ES-I3 (cell line): ENCODE measurements at regions not wholly inside any gene's neighbourhood (a gene's known extent, or its start where the extent isn't known, plus 50 kb on each side); places are given as distances from the start of the nearest gene placed in this dataset.

Source experiments
- H3K36me3 ChIP-seq: 2 replicates; pipeline ENCODE4 v1.6.1; 2013; ENCODE audit warnings: mild to moderate bottlenecking, low read length, control low read depth, moderate library complexity; ENCODE audit not compliant: insufficient read depth
- H3K4me1 ChIP-seq: 2 replicates; pipeline ENCODE4 v1.6.1; 2013; ENCODE audit warnings: mild to moderate bottlenecking, control low read depth, low read length; ENCODE audit not compliant: insufficient read depth
- H3K9ac ChIP-seq: 2 replicates; pipeline ENCODE4 v1.6.1; 2013; ENCODE audit warnings: low read depth, mild to moderate bottlenecking, low read length, moderate library complexity
- H3K9me3 ChIP-seq: 2 replicates; pipeline ENCODE4 v1.6.1; 2013; ENCODE audit warnings: mild to moderate bottlenecking, low read length, moderate library complexity; ENCODE audit not compliant: control insufficient read depth, insufficient read depth

DNA sequence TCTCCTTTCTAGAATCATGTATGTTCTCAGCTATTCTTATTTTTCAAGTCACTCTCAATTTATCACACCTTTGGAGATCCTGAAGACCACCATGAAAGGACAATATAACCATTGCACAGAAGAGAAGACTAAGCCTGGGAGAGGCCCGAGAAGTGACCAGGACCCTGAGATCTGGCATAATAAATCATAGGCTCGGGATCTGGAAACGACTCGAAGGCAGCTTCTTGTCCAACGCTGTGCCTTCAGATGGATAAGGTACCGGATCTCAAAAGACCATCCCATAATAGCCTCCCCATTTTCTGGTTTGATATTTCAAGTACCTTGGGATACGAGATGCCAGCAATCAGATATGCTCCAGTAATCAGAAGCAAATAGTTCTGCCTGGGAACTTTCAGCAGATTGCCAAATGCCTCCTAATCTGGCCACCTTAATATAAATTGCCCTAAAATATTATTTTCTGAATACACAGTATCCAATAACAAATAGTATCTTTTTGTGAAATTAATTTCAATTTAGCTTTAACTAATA, 179.2 kb upstream of the ZMIZ1 start:
- Histone ChIP-seq H3K36me3 (no peaks in the 10 kb centered on the region), H3K4me1 (no peaks in the 10 kb centered on the region), H3K9ac (no peak overlapping the region), H3K9me3 (no peaks in the 10 kb centered on the region)

DNA sequence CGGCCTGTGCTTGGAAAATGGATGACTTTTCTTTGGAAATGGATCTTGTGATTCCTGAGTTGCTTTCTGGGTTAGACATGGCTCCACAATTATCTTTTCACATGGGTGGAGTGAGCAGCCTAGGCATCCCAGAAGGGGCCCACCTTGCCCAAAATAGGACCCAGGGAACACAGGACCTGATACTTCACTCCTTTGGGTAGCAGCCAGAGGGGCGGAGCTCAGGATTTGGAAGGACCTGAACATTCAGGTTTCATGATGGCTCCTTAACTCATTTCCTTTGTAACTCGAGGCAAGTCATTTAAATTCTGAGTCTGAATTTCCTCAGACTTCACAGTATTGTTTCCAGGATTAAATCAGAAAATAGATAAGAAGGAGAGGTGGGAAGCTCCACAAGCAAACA, 178.3 kb upstream of the ZMIZ1 start:
- H3K9me3 ChIP-seq, result no peaks in the 10 kb centered on the region
- H3K9ac ChIP-seq, result no peak overlapping the region
- no peaks in the 10 kb centered on the region; the same call in 1 of the 2 replicates for H3K4me1 ChIP-seq
- no peaks in the 10 kb centered on the region for H3K36me3 ChIP-seq

DNA sequence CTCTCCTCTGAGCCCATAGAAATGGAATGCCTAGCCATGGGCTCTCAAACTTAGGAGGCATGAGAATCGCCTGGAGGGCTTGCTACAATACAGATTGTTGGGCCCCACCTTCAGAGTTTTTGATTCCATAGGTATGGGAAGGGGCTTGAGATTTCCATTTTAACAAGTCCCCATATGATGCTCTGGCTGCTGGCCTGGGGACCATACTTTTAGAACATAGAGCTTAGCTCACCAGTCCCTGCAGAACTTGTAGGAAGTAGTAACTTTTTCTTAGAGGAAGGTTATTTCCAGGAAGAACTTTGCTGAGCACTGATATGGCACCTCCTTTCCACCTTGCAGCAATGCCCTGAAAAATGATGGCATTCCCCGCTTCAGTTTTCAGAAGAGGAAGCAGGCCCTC, 177.0 kb upstream of the ZMIZ1 start:
- Histone ChIP-seq H3K9ac (no peak overlapping the region), H3K9me3 (no peaks in the 10 kb centered on the region), H3K4me1 (peaks cover 4% of the 10 kb centered on the region), H3K36me3 (no peaks in the 10 kb centered on the region)

DNA sequence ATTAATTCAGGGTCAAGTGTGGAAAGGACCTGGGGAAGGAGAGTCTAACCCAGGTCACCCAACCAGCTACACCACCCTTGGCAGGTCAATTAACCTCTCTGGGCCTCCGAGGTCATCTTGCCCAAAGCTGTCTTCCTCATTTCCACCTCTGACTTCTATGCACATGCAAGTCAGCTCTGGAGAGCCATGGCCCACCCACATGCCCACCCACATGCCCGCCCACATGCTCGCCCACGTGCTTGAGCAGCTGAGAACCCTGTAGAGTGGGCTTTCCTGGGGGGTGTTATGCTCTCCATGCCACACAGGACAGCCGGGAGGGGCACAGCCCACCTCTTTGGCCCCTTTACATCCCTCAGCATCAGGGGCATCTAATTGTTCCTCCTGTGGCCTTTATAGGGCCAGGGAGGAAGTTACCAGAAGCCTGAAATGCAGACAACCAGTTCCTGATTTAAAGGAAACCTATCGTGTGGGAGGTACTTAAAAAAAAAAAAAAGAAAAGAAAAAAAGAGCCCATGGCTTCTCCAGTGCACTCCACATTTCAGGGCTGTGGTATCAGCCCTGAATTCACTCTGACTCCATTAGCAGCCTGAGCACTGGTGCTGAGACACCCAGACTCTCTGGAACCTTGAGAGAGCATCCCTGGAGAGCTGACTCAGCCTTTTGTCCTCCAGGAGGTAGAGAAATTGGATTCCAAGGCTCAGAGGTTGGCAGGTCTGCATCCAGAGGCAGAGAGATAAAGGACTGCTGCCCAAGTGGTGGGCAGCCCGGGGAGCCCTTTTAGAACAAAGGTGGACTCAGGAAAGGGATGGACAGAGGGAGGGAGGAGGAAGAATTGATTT, 176.2 kb upstream of the ZMIZ1 start:
- Histone ChIP-seq H3K9ac (no peak overlapping the region), H3K9me3 (no peaks in the 10 kb centered on the region), H3K36me3 (no peaks in the 10 kb centered on the region), H3K4me1 (peaks cover 4% of the 10 kb centered on the region)

DNA sequence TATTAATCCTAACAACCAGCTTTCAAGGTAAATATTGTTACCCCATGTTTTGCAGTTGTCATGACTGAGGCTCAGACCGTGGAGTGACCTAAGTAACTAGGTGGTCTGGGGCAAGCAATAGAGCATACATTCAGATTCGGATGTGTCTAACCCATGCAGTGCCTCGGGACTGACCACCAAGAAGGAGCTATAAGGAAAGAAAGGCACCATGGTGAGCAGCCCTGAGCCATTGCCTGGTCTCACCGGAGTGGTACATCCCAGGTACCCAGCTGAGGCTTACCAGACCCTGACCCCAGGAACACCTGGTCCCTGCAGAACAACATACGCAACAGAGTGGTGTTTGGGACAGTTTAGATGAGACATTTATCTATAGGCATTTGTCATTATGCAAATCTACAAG, 175.5 kb upstream of the ZMIZ1 start:
- H3K9me3 ChIP-seq, result no peaks in the 10 kb centered on the region
- H3K36me3 ChIP-seq, result no peaks in the 10 kb centered on the region
- peaks cover 4% of the 10 kb centered on the region for H3K4me1 ChIP-seq
- no peak overlapping the region for H3K9ac ChIP-seq

DNA sequence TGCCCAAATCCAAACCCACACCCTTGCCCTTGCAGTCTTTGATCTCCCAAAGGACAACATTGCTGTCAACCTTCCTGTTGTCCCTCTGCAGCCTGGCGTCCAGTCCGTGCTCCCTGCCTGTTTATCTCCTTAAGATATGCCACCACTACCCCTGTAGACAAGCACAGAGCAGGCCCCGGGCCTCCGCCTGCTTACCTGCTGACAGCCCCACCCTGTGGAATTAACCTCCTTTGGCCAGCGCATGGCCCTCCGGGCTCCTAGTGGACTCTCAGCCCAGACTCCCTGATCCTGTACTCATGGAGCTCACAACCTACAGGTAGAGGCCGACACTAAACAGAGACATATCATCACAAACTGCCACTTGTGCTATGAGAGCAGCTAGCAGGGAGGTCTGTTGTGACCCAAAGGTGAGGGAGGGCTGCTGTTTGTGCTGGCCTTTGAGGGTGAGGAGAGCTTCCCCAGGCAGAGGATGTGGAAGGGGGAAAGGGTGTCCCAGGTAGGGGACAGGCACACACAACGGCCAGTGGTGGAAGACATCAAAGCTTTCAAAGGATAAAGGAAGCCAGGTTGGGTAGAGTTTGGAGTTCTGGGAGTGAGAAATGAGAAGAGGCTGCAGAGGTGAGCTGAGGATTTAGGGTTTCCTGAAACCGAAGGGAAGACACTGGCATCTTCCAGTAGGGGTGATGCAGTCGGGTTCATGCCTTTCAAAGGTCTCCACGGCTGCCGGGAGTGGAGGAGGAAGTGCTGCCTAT, 174.5 kb upstream of the ZMIZ1 start:
- Histone ChIP-seq H3K9me3 (no peaks in the 10 kb centered on the region), H3K9ac (no peak overlapping the region), H3K36me3 (no peaks in the 10 kb centered on the region), H3K4me1 (peaks cover 4% of the 10 kb centered on the region)

DNA sequence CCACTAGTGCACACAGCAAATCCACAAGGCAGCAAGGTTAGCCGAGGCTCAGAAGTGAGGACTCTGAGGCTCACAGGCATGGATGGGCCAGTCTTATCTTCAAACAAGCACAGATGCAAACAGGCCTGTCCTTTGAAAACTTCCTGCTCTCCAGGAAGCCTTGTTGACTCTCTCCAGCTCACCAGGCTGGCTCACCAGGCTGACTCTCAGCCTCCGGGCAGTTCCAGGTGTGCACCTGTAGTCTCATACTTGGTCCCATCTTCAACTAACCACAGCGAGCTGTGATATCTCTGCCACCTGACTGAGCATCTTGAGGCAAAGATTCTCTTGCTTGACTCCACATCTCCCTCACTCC, 173.9 kb upstream of the ZMIZ1 start:
- Histone ChIP-seq H3K9me3 (no peaks in the 10 kb centered on the region), H3K9ac (no peak overlapping the region), H3K4me1 (peaks cover 4% of the 10 kb centered on the region), H3K36me3 (no peaks in the 10 kb centered on the region)

DNA sequence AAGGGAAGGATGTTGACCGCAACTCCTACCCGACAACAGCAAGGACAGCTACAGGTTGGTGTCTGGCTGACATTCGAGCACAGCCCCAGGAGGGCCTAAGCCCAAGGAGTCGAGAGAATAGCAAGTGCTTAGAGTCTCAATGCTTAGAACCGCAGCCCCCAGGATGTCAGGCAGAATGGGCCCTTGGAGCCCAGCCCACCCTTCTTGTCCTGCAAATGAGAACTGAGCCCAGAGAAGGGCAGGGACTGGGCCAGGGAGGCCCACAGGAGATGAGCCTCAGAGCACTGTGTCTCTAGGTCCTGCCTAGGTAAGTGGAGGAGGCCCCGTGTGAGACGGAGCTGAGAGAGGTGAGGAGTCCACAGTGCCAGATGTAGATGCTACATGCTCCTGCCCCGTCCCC, 173.3 kb upstream of the ZMIZ1 start:
- no peak overlapping the region for H3K9ac ChIP-seq
- no peaks in the 10 kb centered on the region for H3K36me3 ChIP-seq
- H3K9me3 ChIP-seq, result no peaks in the 10 kb centered on the region
- peaks cover 4% of the 10 kb centered on the region for H3K4me1 ChIP-seq

DNA sequence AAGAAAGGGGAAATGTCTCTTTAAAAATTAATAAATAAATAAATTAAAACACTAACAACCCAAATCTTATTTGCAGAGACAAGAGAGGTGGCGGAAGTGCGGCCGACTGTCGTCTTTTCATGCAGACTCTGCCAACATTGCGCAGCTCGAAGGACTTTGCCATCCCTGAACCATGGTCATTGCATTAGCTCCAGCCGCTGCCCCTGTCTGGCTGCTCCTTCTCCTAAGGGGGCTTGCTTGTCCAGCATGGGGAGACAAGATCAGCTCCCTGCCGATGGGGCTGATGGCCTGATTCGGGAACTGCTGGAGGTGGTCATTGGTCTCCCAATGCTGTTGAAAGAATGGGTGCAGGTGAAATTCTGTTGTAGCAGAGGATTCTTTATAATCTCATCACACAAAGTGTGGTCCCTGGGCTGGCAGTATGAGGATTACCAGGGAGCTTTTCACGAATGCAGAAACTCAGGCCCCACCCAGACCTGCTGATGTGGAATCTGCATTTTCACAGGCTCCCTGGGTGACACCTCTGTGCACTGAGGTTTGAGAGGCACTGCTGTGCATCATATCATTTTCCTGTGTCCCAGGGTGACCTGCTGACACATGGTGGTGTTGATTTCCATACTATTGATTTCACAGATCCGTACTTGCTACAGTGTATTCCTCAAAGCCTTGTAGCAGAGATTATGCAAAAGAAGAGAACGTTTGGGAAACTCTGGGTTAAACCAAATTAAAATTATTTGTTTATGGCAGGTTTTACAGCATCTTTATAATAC, 172.4 kb upstream of the ZMIZ1 start:
- no peaks in the 10 kb centered on the region for H3K36me3 ChIP-seq
- peaks cover 4% of the 10 kb centered on the region for H3K4me1 ChIP-seq
- H3K9me3 ChIP-seq, result no peaks in the 10 kb centered on the region

DNA sequence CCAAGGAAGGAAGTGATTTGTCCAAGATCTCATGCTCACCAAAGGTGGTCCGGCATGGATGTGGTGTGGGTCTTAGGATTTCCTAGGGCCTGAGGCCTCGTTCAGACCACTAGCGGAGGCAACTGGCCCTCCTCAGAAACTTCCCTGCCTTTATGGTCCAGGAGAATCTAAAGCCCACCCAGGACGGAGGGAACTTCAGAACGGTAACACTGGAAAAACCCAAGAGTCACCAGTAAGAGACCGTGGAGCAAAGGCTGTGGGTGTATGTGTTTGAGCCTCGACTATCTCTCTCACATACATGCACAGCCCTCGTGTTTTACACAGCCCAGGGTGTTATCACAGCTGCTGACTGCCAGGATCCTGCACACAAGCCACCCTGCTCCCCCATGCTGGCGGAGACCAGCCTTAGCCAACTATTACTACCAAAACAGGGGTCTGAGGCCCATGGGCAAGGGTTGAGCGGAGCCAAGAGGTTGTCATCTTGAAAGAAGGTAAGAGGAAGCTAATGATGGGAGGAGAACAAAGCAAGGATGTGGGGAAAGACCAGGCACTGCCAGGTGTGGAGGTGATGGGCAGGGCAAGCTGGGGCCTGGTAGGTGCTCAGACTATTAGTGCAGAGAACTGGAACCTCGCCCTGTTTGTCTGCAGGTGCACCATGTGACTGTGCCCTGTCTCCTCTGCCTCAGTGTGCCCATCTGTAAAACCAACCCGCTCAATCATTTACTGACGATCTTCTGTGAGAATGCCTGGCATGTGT, 170.2 kb upstream of the ZMIZ1 start:
- Histone ChIP-seq H3K4me1 (peaks cover 4% of the 10 kb centered on the region), H3K9ac (no peak overlapping the region), H3K9me3 (no peaks in the 10 kb centered on the region), H3K36me3 (no peaks in the 10 kb centered on the region)

More for the DNA sequence above, 172.4 kb upstream of the ZMIZ1 start:
- no peak overlapping the region for H3K9ac ChIP-seq

DNA sequence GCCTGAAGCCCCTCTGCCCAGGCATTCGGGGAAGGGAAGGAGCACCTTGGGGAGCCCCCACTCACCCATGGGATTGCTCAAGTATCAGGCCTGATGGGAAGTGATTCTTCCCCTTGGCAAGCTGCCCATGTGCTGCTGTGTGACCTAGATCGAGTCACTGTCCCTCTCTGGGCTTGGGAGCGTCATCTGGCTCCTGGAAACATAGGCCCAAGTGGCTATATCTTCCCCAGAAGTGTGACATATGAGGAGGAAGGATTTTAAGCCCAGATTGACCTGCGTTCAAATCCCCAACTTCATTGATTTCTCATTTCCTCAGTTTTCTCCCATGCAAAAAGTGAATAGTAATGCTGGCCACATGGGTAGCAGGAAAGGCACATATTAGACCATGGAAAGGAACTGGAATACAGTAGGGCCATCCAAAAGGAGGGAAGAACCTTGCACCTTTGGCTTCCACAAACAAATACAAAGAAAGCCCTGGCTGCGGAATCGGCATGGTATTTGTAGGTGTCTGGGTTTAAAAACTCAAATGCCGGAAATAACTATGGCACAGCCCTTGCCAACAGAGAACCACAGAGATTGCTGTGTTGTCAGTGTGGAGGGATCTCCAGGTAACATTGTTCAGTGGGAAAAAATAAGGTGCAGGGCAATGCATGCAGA, 169.5 kb upstream of the ZMIZ1 start:
- H3K36me3 ChIP-seq, result no peaks in the 10 kb centered on the region
- peaks cover 4% of the 10 kb centered on the region for H3K4me1 ChIP-seq
- no peak overlapping the region for H3K9ac ChIP-seq
- H3K9me3 ChIP-seq, result no peaks in the 10 kb centered on the region

DNA sequence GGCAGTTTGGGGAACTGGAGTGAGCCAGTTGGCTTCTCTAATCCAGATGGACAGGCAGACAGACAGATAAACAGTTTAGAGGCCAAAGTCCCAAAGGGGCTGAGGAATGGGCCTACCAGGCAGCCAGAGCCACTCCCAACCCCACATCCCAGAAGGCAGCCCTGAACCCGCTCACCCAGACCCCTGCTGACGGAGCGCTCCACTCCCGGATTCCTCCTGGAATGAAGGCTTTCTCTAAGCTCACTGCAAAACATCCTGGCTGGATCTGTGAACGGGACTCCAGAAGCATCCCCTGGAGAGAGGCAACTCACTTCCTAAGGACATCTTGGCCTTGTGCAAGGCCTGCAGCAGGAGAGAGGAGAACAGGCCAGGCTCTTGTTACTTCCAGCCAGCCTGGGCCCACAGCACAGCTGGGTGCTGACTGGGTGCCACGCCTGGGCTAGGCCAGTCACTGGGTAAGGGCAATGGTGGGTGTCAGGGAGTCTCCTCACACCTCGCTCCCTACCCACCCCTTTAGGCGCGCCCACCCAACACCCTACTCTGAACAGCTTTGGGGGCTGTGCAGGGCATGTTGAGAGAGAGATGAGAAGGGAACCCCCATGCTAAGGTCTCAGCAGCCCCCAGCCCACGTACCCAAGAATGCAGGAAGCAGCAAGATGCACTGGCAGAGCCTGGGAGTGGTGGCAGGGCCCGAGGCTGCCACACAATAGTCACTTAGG, 168.6 kb upstream of the ZMIZ1 start:
- no peak overlapping the region for H3K9ac ChIP-seq
- peaks cover 4% of the 10 kb centered on the region for H3K4me1 ChIP-seq
- H3K36me3 ChIP-seq, result no peaks in the 10 kb centered on the region
- no peaks in the 10 kb centered on the region for H3K9me3 ChIP-seq
